ENCODE measurements at regions not wholly inside any gene's neighbourhood (a gene's known extent, or its start where the extent isn't known, plus 50 kb on each side); places are given as distances from the start of the nearest gene placed in this dataset.

GRCh38 chr6:19317431-19317986, 519.7 kb upstream of the ID4 start:
- TF ChIP-seq CTCF (IDR thresholded peaks at IDR 0.05; ENCODE audit: extremely low read depth in 1 of 2, insufficient read depth in 1 of 2, low read depth in 1 of 2, low read length in 2 of 2) (no peak), MYC (IDR thresholded peaks at IDR 0.05; ENCODE audit: low read depth, low read length) (no peak), FOS (IDR thresholded peaks at IDR 0.05; ENCODE audit: borderline replicate concordance, insufficient read depth, low read length) (no peak), MAX (IDR thresholded peaks at IDR 0.05; ENCODE audit: insufficient read depth, insufficient read length) (no peak)

Measured in endothelial cell of umbilical vein (primary cell).